ENCODE measurements at regions not wholly inside any gene's neighbourhood (a gene's known extent, or its start where the extent isn't known, plus 50 kb on each side); places are given as distances from the start of the nearest gene placed in this dataset.
"Not testable (repeated sequence)": the region's sequence is repeated elsewhere in the genome, so short reads cannot be mapped to it uniquely, and the experiment has no call there.

GRCh38 chr3:26281284-26281985 lies 341.1 kb upstream of the LRRC3B start:
- TF ChIP-seq CTCF (IDR thresholded peaks at IDR 0.05; ENCODE audit: control extremely low read depth, extremely low read depth) = no peak
- H3K27ac ChIP-seq (ENCODE audit: low read depth in 1 of 2, low read length in 1 of 2) = no peak overlapping the region
- ATAC-seq (ENCODE audit: insufficient read depth, low FRiP score) (no peak), DNase-seq (no peak)
- H3K9ac ChIP-seq (ENCODE audit: insufficient read depth in 1 of 2, low read length in 2 of 2) = no peak overlapping the region
- no peaks in the 10 kb centered on the region for H3K4me1 ChIP-seq (ENCODE audit: control insufficient read depth in 5 of 5, insufficient read depth in 5 of 5, low read length in 5 of 5)
- no peaks in the 10 kb centered on the region for H3K36me3 ChIP-seq (ENCODE audit: control insufficient read depth in 4 of 4, insufficient read depth in 4 of 4, low read length in 4 of 4)
- H3K9me3 ChIP-seq (ENCODE audit: control insufficient read depth in 4 of 4, insufficient read depth in 3 of 4, low read length in 3 of 4) = peaks cover 0 to 13% (median 6%) of the 10 kb centered on the region in 4 donors
- H3K27me3 ChIP-seq (ENCODE audit: control insufficient read depth in 3 of 3, insufficient read depth in 3 of 3, low read length in 2 of 3) = no peaks in the 10 kb centered on the region
- H3K4me3 ChIP-seq = no peak overlapping the region
- WGBS, 2 donors = 84 to 86% methylated on average over 3 of the region's 3 CpGs

GRCh38 chr3:26284503-26284902 lies 338.1 kb upstream of the LRRC3B start:
- H3K27ac ChIP-seq (ENCODE audit: low read depth in 1 of 2, low read length in 1 of 2); H3K4me1 ChIP-seq (ENCODE audit: control insufficient read depth in 5 of 5, insufficient read depth in 5 of 5, low read length in 5 of 5); DNase-seq; ATAC-seq (ENCODE audit: insufficient read depth, low FRiP score); H3K9ac ChIP-seq (ENCODE audit: insufficient read depth in 1 of 2, low read length in 2 of 2); H3K4me3 ChIP-seq; H3K36me3 ChIP-seq (ENCODE audit: control insufficient read depth in 4 of 4, insufficient read depth in 4 of 4, low read length in 4 of 4); H3K27me3 ChIP-seq (ENCODE audit: control insufficient read depth in 3 of 3, insufficient read depth in 3 of 3, low read length in 2 of 3): not testable (repeated sequence)
- WGBS, 2 donors = 90 to 91% methylated on average over 4 of the region's 4 CpGs
- peaks cover 0 to 13% (median 6%) of the 10 kb centered on the region in 4 donors for H3K9me3 ChIP-seq (ENCODE audit: control insufficient read depth in 4 of 4, insufficient read depth in 3 of 4, low read length in 3 of 4)

- Histone ChIP-seq H3K27ac (ENCODE audit: low read depth in 1 of 2, low read length in 1 of 2) (no peak overlapping the region), H3K4me1 (ENCODE audit: control insufficient read depth in 5 of 5, insufficient read depth in 5 of 5, low read length in 5 of 5) (no peaks in the 10 kb centered on the region), H3K4me3 (no peak overlapping the region), H3K9ac (ENCODE audit: insufficient read depth in 1 of 2, low read length in 2 of 2) (no peak overlapping the region), H3K27me3 (ENCODE audit: control insufficient read depth in 3 of 3, insufficient read depth in 3 of 3, low read length in 2 of 3) (no peaks in the 10 kb centered on the region), H3K36me3 (ENCODE audit: control insufficient read depth in 4 of 4, insufficient read depth in 4 of 4, low read length in 4 of 4) (no peaks in the 10 kb centered on the region), H3K9me3 (ENCODE audit: control insufficient read depth in 4 of 4, insufficient read depth in 3 of 4, low read length in 3 of 4) (no peaks in the 10 kb centered on the region)
- 87 to 93% methylated on average over 1 of the region's 1 CpG for WGBS, 2 donors
- ATAC-seq (ENCODE audit: insufficient read depth, low FRiP score) = no peak
- TF ChIP-seq CTCF (IDR thresholded peaks at IDR 0.05; ENCODE audit: control extremely low read depth, extremely low read depth) = no peak
- DNase-seq = no peak
Measured at GRCh38 chr3:26291840-26292239, 330.7 kb upstream of the LRRC3B start.

GRCh38 chr3:26292780-26293179 lies 329.8 kb upstream of the LRRC3B start:
- no peak for ATAC-seq (ENCODE audit: insufficient read depth, low FRiP score)
- no peak for TF ChIP-seq CTCF (IDR thresholded peaks at IDR 0.05; ENCODE audit: control extremely low read depth, extremely low read depth)
- Histone ChIP-seq H3K9me3 (ENCODE audit: control insufficient read depth in 4 of 4, insufficient read depth in 3 of 4, low read length in 3 of 4) (no peaks in the 10 kb centered on the region), H3K9ac (ENCODE audit: insufficient read depth in 1 of 2, low read length in 2 of 2) (no peak overlapping the region), H3K4me1 (ENCODE audit: control insufficient read depth in 5 of 5, insufficient read depth in 5 of 5, low read length in 5 of 5) (no peaks in the 10 kb centered on the region), H3K36me3 (ENCODE audit: control insufficient read depth in 4 of 4, insufficient read depth in 4 of 4, low read length in 4 of 4) (no peaks in the 10 kb centered on the region), H3K27me3 (ENCODE audit: control insufficient read depth in 3 of 3, insufficient read depth in 3 of 3, low read length in 2 of 3) (no peaks in the 10 kb centered on the region), H3K4me3 (no peak overlapping the region), H3K27ac (ENCODE audit: low read depth in 1 of 2, low read length in 1 of 2) (no peak overlapping the region)
- 85 to 88% methylated on average over 1 of the region's 1 CpG for WGBS, 2 donors
- DNase-seq = peak in 1 of 3 donors; percentile 3
